GM19025 (cell line): ENCODE measurements at regions not wholly inside any gene's neighbourhood (a gene's known extent, or its start where the extent isn't known, plus 50 kb on each side); places are given as distances from the start of the nearest gene placed in this dataset.
"Not testable (repeated sequence)": the region's sequence is repeated elsewhere in the genome, so short reads cannot be mapped to it uniquely, and the experiment has no call there.

Source experiments
- ATAC-seq: cut with Tn5 transposase; IDR thresholded peaks from one replicate; pipeline ENCODE4 v1.9.1; 2021; ENCODE audit warnings: mild to moderate bottlenecking, low read depth, moderate library complexity; ENCODE audit not compliant: unreplicated experiment

DNA sequence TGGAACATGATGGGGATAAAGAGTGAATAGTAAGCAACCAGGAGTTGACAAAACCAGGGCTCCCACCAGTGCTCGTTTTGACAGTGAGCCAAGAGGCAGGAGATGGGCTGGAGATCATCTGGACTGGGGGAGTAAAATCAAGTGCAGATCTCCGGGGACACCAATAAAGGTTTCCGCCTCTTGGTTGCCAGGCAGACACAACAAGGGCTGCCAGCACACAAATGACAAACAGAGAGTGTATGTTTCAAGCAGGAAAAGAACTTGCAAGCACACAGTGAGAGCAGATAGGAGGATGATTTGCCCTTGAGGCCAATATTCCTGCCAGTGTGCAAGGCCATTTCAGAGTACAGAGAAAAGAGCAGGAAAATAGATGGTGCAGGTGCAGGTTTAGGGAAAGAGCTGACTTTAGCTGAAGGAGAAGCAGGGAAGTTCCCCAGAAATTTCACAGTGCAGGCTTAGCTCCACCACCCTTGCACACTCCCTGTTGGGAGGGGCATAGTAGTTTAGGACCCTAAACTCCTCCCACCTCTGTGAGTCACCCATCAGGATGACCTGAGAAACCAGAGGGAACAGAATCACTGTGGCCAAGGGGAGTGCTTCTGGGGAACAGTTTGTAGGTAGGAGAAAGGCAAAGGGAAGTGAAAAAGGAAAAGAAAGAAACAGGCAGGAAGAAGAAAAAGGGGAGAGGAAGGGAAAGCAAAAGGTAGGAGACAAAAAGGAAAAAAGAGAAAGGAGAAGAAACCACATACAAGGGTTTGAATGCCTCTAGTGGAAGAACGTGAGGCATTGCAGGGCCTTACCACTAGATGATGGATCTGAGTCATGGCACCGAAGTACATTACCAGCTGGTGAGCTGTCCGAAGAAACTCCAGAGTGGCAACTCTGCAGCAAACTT, 404.4 kb downstream of the SLC6A15 start:
- ATAC-seq: peak; percentile 32

DNA sequence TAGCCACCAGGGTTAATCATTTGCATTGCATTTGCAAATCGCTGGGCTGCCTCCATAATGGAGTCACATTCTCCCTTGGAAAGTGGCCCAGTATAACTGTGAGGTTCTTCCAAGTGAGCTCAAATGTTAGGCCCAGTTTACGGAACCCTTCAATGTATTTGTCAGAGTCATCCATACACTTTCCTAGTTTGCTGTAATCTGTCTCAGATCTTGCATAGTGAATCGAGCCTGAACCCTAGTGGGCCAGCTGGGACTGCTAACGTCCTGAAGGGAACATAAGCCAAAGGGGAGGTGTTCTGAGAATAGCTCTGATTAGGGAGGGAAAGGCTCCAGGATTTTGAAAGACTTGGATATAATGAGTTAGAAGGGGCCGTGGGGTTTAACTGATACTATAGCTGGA, 406.3 kb downstream of the SLC6A15 start:
- no peak for ATAC-seq

DNA sequence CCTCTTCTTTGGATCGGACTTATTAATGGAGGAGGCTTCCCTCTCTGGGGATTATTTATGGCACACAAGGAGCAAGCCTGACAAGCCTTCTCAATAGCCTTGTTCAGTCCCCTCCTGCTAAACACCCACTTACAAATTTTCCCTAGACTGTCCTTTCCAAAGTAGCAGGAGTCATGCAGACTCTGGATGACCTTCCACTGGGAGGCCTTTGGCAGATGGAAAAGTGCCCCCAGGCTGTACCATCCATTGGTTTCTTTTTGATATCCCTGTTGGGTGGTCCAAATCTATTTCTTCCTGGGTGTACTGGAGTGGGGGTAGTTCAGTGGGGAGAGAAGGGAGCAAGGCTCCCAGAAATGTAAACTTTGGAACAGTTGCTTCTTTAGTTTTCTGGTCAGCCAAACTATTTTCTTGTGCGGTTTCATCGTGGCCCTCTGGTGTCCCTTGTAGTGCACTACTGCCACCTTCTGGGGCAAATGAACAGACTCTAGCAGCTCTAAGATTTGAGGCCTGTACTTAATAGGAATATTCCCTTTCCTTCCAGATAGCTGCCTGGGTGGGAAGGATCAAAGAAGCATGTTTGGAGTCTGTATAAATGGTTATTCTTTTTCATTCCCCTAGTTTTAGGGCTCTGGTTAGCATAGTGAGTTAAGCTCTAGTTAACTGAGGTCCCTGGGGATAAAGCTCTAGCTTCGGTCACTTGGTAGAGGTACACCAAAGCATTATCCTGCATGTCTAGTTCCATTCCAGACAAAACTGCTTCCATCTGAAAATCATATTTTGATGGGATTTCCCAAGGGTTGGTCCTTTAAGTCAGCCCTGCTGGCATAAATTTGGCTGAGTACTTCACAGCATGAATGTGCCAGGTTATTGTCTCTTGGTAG, 409.5 kb downstream of the SLC6A15 start:
- ATAC-seq: peak; percentile 71

DNA sequence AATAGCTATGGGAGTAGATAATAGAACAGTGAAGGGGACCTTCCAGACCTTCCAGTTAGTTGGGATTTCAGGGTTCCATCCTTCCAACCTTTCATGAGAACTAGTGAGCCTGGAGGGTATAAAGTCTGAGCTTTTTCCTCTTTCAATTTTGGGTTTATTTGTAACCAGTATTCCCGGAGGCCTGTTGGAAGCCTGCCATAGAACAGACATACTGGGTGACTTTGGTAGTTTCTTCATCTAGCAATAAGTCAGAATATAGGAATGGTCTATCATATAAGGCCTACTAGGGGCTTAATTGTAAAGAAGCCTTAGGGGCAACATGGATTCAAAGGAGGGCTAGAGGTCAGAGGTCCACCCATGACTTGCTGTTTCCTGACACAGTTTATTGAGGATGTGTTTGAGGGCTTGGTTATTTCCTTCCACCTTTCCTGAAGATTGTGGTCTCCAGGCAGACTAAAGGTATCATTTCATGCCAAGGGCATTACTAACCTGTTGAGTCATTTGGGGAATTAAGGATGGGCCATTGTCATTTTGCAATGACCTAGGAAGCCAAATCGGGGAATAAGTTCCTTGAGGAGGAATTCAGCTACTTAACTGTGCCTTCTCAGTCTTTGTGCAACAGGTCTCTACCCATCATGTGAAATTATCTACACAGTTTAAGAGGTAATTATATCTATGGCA, 410.3 kb downstream of the SLC6A15 start:
- no peak for ATAC-seq

DNA sequence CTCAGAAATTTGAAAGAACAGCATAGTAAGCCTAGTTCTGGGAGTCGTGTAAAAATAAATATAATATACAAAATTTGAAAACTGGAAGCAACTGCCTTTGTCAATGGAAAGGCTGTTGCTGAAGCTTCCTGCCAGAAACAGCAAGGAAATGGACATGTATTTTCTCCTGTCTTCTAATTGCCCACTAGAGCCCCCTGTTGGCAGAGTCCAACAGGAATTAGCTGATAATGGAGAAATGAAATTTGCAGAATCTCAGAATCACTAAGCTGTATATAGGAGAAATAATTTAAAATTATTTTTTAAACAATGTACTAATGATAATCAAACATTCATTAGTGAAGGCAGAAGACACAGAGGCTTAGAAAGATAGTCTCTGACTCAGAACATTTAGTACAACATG, 414.8 kb downstream of the SLC6A15 start:
- no peak for ATAC-seq

DNA sequence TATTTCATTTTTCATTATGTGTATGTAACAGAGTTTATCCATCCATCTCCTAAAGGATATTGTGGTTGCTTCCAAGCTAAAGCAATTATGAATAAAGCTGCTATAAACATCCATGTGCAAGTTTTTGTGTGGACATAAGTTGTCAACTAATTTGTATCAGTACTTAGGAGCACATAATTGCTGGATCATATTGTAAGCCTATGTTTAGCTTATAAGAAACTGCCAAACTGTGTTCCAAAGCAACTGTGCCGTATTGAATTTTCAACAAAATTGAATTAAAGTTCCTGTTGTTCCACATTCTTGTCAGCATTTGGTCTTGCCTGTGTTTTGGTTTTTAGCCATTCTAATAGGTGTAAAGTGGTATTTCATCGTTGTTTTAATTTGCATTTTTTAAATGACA, 416.9 kb downstream of the SLC6A15 start:
- no peak for ATAC-seq

DNA sequence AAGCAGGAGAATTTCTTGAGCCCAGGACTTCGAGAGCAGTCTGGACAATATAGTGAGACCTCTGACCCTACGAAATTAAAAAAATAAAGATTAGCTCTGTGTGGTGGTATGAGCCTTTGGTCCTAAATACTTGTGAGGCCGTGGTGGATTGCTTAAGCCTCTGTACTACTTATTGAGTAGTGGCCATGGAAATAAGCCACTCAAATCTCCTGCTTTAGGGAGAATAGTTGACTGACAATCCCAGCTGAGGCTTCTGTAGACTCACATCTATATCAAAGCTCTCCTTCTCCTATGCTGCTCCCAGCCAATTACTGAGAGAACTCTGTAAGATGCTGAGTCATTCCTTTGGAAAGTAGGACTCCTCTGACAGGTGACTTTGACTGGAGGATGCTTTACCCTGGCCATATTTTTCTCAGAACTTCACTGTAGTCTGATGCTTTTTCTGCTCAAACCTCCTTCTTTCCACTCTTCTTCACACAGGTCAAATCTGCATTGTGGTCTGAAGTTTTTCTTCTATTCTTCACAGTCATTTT, 420.2 kb downstream of the SLC6A15 start:
- ATAC-seq: no peak

DNA sequence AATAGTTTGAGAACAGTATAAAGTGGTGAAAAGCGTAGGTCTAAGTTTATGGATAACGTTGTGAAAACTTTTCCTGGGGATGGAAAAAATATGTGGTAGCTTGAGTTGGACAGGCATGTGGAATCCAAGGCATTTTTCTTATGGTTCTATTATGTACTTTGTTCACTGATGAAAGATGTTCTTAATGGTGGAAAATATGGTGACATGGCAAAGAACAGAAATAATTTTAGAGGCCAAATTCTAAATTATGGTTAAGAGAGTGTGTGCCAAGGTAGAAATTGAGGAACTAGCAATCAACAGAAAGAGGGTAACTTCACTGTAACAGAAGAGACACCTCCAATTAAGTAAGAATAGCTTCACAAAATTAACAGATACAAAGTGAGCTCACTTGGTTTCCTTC, 427.8 kb downstream of the SLC6A15 start:
- no peak for ATAC-seq

DNA sequence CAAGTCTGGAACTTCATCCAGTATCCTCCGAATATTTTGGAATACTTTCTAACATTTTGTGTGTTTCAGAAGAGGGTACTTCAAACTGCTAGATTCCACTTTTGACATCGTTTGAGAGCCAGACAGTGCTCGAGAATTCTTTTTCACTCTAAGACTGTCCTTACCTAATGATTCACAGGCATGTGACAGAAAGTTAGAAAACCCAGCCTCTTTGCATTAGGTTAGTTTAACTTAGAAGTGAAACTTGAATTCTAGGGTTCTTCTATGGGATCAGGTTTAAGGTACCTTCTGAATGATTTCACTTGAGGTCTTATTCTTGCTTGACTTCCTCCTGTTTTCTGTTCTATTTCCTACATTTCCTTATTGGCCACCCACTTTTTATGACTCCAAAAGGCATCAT, 431.8 kb downstream of the SLC6A15 start:
- ATAC-seq: no peak

DNA sequence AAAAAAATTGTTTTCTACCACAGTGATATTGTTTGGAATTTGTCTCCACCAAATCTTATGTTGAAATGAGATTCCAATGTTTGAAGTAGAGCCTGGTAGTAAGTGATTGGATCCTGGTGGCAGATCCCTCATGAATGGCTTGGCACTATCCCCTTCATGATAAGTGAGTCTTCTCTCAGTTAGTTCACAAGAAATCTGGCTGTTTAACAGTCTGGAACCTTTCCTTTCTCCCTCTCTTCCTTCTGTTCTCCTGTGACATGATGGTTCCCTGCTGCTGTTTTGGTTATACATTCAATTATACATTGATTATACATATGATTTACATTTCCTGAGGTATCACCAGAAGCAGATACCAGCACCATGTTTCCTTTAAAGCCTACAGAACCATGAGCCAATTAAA, 442.2 kb downstream of the SLC6A15 start:
- ATAC-seq: no peak

DNA sequence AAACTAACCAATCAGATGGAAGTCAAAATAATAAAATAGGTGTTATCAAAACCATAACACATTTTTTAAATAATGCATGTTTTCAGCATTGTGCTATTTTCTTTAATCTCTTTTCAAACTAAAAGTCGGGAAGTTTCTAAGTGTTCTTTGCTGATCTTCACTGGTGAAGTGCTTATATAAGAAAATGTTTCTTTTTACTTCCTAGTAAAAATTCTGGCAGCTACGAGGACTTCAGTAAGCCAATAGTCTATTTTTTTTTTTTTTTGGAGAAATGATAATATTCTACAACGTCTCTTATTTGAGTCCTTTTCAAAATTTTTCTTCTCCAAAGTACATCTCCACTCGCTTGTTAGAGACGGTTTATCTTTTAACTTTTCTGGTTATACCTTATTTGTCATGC, 448.0 kb downstream of the SLC6A15 start:
- ATAC-seq: no peak

DNA sequence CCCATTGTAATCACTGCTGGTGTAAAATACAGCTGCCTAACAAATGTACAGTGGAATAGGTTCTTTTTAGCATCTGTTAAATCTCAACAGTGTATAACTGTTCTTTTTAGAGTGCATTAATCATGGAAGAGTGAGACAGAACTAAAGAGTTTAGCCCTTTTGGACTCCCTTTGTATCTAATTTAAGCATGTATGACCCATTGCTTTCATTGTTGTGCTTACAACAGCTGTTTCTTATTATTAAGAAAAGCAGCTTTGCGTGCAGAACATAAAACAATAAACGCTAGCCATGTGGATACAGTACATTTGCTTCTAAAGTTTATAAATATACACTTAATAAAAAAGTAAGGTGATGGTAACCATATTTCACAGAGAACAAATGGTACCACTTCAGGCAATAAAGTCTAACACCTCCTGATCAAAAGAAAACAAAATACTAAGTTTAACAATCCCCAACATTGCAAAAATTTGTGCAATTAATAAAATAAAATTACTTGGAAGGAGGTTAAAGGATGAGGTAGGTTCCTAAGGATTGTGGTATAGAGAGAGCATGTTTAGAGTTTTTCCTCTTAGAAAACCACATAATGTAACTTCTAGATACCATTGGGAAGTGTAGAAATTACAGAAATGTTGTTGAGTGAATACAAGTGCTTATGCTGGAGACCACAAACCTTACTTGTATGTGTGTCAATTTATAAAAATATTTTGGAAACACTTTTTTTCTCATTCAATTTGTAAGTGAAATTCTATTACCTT, 448.7 kb downstream of the SLC6A15 start:
- ATAC-seq: no peak

DNA sequence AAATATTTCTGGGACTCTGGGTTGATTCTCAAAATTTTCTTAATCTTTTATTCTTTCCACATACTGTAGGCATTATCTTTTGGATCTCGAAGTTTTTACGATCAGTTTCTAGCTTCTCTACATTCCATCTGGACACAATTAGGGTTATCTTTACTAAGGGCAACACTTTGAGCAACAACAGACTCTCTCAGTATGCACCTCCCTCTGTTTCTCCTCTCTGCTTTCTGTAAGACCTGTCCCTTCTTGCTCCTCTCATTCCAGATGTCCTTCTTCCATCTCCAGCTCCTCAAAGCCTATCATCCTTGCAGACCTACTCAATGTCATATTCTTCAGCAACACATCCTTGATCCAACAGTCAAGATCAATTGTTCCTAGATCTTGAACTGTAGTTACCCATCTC, 457.0 kb downstream of the SLC6A15 start:
- ATAC-seq: no peak

DNA sequence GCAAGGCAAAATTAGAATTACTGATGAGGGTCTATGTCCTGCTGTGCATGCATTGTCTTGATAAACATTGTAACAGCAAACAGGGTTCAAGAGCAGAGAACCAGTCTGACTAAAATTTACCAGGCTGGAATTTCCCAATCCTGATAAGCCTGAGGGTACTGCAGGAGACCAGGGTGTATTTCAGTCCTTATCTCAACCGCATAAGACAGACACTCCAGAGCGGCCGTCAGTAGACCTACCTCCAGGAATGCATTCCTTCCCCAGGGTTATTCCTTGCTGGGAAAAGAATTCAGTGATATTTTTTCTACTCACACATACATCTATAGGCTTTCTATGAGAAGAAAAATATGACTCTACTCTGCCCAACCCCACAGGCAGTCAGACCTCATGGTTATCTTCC, 466.1 kb downstream of the SLC6A15 start:
- ATAC-seq: not testable (repeated sequence)

DNA sequence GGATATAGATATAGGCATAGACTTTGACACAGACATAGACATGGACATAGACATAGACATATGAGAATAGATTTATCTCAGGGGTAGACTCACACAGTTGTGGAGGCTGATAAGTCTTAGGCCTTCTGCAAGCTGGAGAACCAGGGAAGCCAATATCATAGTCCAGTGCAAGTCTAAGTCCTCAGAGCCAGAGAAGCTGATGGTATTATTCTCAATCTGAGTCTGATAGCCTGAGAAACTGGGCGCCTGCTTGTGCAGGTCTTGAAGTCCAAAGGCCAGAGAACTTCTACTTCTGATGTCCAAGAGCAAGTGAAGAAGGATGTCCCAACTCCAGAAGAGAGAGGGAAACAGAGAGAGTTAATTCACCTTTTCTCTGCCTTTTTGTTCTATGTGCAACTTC, 476.5 kb downstream of the SLC6A15 start:
- ATAC-seq: no peak

DNA sequence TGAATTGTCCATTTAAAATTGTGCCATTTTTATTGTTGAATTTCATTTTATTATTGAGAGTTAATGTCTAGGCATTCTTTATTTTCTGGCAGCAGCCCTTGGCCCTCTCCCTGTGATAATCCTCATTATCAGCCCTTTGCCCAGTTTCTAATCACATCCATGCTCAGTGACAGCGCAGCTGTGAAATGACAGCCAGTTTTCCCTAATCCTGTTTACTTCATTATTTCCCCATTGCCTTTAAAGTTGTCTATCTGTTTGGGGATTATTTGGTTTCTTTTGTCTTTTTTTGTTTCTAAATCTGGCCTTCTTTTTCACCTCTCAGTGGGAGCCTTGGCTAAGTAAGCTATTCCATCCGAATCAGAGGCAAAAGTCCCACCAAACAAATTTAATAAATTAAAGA, 476.9 kb downstream of the SLC6A15 start:
- no peak for ATAC-seq

DNA sequence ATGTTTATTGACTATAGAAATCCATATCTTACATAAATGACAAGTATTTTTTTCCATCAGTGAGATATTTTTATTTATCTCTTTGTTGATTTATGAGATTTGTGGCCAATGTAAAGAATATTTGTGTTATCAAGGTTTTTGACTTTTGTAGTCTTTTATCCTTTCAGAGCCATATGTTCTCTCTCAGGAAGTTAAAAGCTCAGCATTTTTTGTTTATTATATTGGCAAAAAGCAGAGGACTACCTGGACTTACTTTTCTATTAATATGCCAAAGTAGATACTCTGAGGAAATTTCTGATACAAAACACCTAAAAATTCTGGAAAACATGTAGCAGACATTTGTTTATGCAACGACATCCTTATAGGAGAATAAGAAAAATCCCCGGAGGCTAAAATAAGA, 490.3 kb downstream of the SLC6A15 start:
- no peak for ATAC-seq

DNA sequence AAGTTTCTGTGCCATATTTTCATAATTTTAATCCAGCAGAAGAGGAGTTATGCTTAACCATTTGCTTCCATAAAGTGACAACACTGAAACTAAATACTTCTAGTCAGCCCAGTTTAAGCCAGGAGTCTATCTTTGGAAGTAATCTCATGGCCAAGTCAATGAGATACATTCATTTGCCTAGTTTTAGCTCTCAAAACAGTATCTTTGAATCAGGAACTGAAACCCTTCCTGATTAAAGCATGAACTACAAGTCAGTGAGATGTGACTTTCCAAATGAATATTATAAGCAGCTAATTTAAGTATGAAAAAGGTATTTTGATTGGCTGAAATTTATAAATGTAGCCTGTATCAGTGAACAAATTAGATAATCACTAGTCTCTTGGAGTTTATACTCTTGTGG, 491.5 kb downstream of the SLC6A15 start:
- ATAC-seq: no peak

DNA sequence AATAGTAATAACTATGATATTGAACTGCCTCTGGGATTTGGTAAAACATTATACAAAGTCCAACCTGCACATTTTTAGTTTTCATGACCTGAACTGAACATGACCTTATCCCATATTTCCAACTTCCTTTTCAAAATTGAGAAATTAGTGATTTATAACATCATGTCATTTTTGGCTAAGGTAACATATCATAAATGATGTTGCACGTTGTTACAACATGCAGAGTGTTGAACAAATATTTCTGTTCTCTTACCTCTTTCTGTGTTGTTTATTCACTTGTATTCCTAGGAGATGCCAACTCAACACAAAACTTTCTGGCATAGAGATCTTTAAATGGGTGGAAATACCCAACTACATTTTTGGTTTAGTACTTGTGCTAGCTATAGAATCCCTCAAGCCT, 496.0 kb downstream of the SLC6A15 start:
- ATAC-seq: no peak

DNA sequence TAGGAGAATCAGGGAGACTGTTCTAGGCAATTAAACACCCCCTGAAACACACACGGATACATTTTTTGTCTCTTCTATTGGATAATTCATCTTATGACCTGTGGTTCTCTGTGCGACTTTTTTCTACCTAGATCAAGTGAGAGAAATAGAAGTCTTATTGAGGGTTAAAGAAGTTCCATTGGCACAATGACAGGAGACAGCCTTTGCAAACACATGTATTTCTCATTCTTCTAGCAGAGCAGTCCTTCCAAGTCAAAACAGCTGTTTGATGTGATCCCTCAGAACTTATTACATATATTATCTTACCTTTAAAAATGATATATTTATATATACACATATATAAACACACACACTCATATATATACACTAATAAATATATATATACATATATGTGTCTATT, 496.7 kb downstream of the SLC6A15 start:
- ATAC-seq: no peak
